Cerebellar cortex (tissue), 1 donor: ENCODE measurements at regions not wholly inside any gene's neighbourhood (a gene's known extent, or its start where the extent isn't known, plus 50 kb on each side); places are given as distances from the start of the nearest gene placed in this dataset.

ENCODE experiments used
- DNase-seq: peaks from one replicate; pipeline ENCODE4 v3.0.0-alpha.2; 2015; ENCODE audit warnings: low spot score

- DNase-seq: peak; percentile 66
Measured at GRCh38 chr1:18018366-18018765, 89.2 kb upstream of the IGSF21 start.

DNA sequence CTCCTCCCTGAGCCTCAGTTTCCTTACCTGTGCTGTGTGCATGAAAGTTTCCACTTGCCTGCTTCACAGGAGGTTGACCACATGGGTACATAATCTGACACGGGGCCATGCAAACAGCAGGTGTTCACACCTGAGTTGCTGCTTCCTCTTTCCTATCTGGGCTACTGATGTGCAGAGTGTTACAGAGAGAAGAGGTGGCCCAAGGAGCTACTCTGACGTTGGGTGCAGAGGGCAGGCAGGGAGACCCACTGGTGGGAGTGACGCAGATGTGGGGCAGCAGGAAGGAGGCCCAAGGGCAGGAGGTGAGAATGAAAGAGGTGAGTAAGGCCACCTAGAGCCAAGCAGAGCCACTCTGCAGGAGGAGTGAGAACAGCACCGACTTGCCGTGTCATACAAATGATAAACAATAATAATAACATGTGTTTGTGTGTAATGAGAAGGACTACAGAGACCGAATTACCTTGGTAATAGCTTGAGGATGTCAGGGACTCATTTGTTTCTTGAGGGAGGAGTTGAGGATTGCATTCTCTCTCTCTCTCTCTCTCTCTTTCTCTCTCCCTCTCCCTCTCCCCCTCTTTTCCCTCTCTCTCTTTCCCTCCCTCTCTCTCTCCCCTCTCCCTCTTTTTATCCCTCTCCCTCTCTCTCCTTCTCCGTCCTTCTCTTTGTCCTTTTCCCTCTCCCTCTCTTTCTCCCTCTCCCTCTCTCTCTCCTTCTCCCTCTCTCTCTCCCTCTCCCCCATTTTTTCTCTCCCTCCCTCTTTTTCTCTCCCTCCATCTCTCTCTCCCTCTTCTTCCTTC is 87.4 kb upstream of the IGSF21 start:
- DNase-seq: no peak

GRCh38 chr1:18021242-18021641 is 86.4 kb upstream of the IGSF21 start:
- no peak for DNase-seq

- no peak for DNase-seq
Measured at GRCh38 chr1:18032172-18032859, 75.3 kb upstream of the IGSF21 start.

- no peak for DNase-seq
Measured at GRCh38 chr1:18035145-18035544, 72.5 kb upstream of the IGSF21 start.

DNA sequence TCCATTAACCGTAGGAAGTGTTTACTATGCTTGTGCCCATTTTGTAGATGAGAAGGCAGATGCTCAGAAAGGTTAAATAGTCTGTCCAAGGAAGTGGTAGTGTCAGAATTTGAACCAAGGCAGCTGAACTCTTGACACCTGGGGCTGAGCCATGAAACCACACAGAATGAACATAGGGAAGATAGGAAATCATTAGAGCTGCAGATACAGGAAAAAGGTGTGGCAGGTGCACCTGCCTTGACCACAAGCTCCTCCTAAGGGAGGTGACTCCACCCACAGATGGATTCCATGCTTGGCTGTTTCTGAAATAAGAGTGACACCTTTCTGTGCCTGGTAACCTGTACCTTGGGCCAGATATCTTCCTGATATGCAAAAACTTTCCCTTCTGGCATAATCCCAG is 69.9 kb upstream of the IGSF21 start:
- DNase-seq: no peak

DNA sequence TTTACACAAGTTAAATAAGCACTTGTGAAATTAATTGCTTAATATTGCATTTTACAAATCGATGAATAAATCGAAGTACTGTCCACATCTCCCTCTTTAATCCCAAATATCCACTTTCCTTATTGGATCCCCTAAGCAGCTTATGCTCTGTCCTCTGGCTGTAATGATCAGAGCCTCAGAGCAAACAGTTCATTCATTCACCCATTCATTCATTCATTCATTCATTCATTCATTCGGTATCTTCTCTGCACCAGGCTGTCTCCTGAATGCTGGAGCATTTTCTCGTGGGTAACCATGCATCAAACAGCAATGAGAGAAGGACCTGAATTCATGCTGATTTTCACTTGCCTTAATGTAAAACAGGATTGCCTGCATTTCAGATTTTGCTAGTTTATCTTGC is 69.5 kb upstream of the IGSF21 start:
- DNase-seq: no peak

DNA sequence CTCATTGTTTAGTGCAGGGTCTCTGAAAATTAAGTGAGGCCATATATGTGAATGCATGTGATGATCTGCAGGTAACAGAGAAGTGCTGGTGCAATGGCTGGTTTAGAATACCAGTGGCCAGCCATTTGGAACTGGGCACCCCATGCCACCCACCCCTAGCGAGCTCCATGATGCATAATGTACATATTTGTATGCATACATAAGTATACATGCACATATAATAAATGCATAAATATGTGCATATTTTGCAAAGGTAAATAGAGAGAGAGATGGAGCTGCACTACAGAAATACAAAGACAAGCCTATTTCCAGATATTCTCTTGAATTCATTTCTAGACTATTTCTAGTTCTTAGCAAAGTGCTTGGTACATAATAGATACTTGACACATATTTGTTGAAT is 68.5 kb upstream of the IGSF21 start:
- no peak for DNase-seq

- no peak for DNase-seq
Measured at GRCh38 chr1:18041102-18041501, 66.5 kb upstream of the IGSF21 start.

DNA sequence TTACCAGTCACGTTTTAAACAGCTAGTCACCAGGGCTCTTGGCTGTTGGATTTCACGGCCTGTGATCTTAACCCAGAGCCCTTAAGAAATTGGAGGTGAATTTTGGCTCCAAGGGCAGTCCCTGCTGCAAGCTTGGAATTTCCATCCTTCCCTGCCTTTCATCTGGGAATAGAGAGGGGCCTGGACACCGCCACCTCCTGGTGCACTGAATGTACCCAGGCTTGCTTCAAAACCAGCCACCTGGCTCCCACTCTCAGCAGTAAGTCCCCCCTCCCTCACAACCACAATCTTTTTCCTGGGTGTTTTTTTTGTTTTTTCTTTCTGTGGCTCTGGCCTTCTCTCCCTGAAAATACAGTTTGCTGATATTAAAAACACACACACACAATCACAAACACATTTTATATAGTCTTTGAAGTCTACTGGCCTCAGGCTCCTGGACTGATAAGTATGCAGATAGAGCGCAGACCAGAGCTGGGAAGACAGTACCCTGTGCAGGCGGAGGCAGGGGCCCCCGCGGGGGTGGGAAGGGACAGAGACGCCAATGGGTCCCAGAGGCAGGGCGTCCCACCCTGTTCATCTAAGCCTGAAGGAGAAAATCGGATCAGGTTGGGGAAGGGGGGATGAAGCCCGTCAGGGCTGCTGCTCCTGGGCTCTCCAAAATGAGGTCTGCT is 65.8 kb upstream of the IGSF21 start:
- DNase-seq: no peak

DNA sequence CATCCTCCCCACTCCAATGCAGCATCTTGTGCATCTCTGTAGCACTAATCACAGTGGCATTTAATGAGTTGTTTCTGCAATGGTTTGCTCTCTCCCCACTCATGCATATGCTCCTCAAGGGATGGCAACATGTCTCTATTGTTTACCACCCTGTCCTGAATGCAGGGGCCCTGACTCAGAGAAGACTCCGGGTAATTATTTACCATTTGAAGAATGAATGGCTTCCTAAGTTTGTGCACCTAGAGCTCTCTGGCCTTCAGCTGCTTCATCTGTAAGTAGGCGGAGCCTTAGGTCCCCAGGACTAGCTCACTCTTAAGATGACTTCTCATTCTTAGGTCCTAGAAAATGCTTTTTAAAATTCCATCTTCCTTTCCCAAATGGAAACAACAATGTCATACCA is 63.7 kb upstream of the IGSF21 start:
- no peak for DNase-seq

GRCh38 chr1:18045203-18045602 is 62.4 kb upstream of the IGSF21 start:
- DNase-seq: no peak

GRCh38 chr1:18045621-18046020 is 62.0 kb upstream of the IGSF21 start:
- no peak for DNase-seq

GRCh38 chr1:18047122-18047521 is 60.5 kb upstream of the IGSF21 start:
- DNase-seq: peak; percentile 62

GRCh38 chr1:18049228-18049627 is 58.4 kb upstream of the IGSF21 start:
- no peak for DNase-seq

DNA sequence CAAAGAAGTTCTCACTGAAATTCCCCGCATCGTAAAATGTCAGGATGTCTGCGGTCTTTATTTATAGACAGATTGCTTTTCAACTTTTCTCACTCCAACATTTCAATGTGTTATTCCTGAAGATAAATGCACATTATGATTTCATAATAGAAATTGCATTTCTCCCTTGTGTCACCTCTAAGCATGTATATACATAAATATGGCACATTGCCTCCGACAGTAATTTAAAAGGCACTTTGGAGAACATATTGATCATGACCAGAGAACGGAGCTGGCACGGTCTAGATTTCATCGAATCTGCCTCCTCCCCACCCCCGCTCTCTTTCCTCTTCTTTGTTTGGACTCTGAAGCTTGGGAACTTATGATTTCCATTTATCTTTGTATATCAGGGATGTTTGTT is 54.9 kb upstream of the IGSF21 start:
- no peak for DNase-seq

- no peak for DNase-seq
Measured at GRCh38 chr1:18055156-18055555, 52.4 kb upstream of the IGSF21 start.

DNA sequence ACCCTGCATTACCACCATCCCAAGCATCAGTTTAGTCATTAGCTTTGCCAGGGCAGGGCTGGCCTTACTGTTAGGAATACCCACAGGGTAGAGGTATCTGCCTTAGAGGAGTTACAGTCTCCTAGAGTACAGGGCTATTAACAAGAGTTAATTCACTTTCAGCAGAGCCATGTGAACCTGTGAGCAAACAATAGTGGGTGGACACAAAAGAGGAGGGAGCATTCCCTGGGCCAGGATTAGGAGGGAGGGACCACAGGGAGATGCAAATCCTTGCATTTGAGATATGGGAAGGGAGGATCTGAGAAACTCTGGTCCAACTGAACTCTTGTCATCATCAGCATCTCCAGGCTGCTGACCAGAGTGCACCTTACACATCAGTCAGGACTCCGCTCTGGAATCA is 51.1 kb upstream of the IGSF21 start:
- no peak for DNase-seq

DNA sequence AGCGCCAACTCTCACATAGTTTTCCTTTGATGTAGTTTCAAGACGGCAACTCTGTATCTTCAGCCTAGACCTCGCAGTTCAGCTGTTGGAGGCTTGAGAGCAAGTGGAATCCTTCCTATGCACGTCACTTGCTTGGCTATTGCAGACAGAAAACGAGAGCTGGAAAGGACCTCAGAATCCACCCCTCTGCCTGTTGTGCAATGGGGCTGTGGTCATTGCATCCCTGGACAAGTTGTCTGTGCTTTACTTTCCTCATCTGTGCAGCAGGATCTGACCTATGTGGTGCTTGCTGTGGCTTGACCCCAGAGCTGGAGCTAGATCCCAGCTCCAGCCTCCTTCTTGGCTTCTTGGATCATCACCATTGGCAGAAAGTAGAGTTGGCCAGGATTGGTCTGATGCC is 50.0 kb upstream of the IGSF21 start:
- no peak for DNase-seq
